Sigmoid colon (tissue), 6 donors: ENCODE measurements at regions not wholly inside any gene's neighbourhood (a gene's known extent, or its start where the extent isn't known, plus 50 kb on each side); places are given as distances from the start of the nearest gene placed in this dataset.
A peak's percentile ranks its signal among the peaks of the same experiment; 100 is the strongest.

Experiments
- DNase-seq: peaks from one replicate; pipeline ENCODE4 v3.0.0-alpha.2; 2019
- H3K27ac ChIP-seq, 4 donors: fragments of 200-600 bp; sonication (generic); one replicate each; pipeline ENCODE4 v1.5.1; 2016 to 2019; ENCODE audit warnings: mild to moderate bottlenecking in 1 of 4
- H3K27me3 ChIP-seq, 3 donors: fragments of 200-600 bp; sonication (generic); one replicate each; pipeline ENCODE4 v1.5.1; 2019; ENCODE audit warnings: mild to moderate bottlenecking in 1 of 3
- H3K36me3 ChIP-seq, 4 donors: fragments of 200-600 bp; sonication (generic); one replicate each; pipeline ENCODE4 v1.5.1; 2016 to 2019
- H3K4me1 ChIP-seq, 4 donors: fragments of 200-600 bp; sonication (generic); one replicate each; pipeline ENCODE4 v1.5.1; 2017 to 2019
- H3K4me3 ChIP-seq, 4 donors: fragments of 200-600 bp; sonication (generic); one replicate each; pipeline ENCODE4 v1.5.1; 2017 to 2019; ENCODE audit warnings: mild to moderate bottlenecking in 2 of 4, moderate library complexity in 1 of 4
- H3K9me3 ChIP-seq, 4 donors: fragments of 200-600 bp in 3 of 4; sonication (generic) in 3 of 4; one replicate each; pipeline versions ENCODE4 v1.5.1 to v1.6.1; 2013 to 2019
- CTCF ChIP-seq, 4 experiments: fragments of 450-650 bp in 3 of 4; fragments of 200-600 bp in 1 of 4; IDR thresholded peaks; one replicate each; pipeline ENCODE4 v1.5.1; 2016 to 2019; ENCODE audit warnings: antibody characterized with exemption in 4 of 4, mild to moderate bottlenecking in 3 of 4, moderate library complexity in 2 of 4
- EP300 ChIP-seq, 4 donors: sonication (generic); formaldehyde crosslinking; IDR thresholded peaks; one replicate each; pipeline ENCODE4 v1.6.1; 2017; ENCODE audit warnings: antibody characterized with exemption in 4 of 4
- POLR2A ChIP-seq, 2 donors: fragments of 450-650 bp; IDR thresholded peaks; one replicate each; pipeline ENCODE4 v1.6.1; 2016; ENCODE audit warnings: antibody characterized with exemption in 2 of 2, mild to moderate bottlenecking in 2 of 2, moderate library complexity in 2 of 2
- POLR2AphosphoS5 ChIP-seq, 4 donors: sonication (generic); formaldehyde crosslinking; IDR thresholded peaks; one replicate each; pipeline ENCODE4 v1.6.1; 2017; ENCODE audit warnings: antibody characterized with exemption in 4 of 4
- WGBS, 2 donors: extraction: QIAGEN DNeasy Blood & Tissue Kit; methylation state at CpG; one replicate each; pipeline ENCODE4 v1.1.7; 2013; 5-methylcytosine and 5-hydroxymethylcytosine counted together
- intact Hi-C: fragments of 100-400 bp; cut with DNase I; formaldehyde crosslinking; loops from one replicate; pipeline ENCODE4 v1.15.1; 2023
- donor health status: healthy with polysubstance abuse.
- donor health status: healthy.

- Histone ChIP-seq H3K27me3 (no peaks in the 10 kb centered on the region), H3K4me1 (no peaks in the 10 kb centered on the region), H3K9me3 (no peaks in the 10 kb centered on the region), H3K27ac (no peak overlapping the region), H3K36me3 (peaks cover 18 to 79% (median 36%) of the 10 kb centered on the region in 4 donors), H3K4me3 (no peak overlapping the region)
- peak; percentile 40 for DNase-seq
- TF ChIP-seq POLR2AphosphoS5 (IDR thresholded peaks at IDR 0.05) (no peak), EP300 (IDR thresholded peaks at IDR 0.05) (no peak), POLR2A (IDR thresholded peaks at IDR 0.05) (no peak), CTCF (IDR thresholded peaks at IDR 0.05) (no peak)
- 94 to 95% methylated on average over 22 of the region's 22 CpGs for WGBS, 2 donors
- intact Hi-C loops: no loop called here
Measured at GRCh38 chr22:25353516-25354445, 134.3 kb downstream of the CRYBB2 start.

DNA sequence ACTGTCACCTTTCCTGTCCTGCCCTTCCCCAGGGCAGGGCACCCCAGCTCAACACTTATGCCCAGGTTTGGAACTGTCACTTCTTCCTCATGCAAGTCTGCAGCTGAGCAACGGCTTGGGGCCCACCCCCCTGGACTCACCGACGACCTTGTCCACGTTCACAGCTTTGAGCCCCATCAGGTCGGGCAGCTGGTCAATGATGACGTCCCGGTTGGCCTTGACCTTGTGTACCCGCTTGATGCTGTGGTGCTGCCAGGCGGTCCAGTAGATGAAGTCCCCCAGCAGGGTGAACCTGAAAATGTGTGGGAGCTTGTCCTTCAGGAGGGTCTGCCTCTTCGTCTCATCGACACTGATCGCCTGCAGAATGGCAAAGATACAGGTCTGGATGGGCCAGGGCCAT, 135.0 kb downstream of the CRYBB2 start:
- intact Hi-C loops: no loop called here
- Histone ChIP-seq H3K27me3 (no peaks in the 10 kb centered on the region), H3K4me3 (no peak overlapping the region), H3K9me3 (no peaks in the 10 kb centered on the region), H3K36me3 (peaks cover 18 to 83% (median 37%) of the 10 kb centered on the region in 4 donors), H3K4me1 (no peaks in the 10 kb centered on the region), H3K27ac (no peak overlapping the region)
- TF ChIP-seq EP300 (IDR thresholded peaks at IDR 0.05) (no peak), CTCF (IDR thresholded peaks at IDR 0.05) (no peak), POLR2AphosphoS5 (IDR thresholded peaks at IDR 0.05) (no peak), POLR2A (IDR thresholded peaks at IDR 0.05) (no peak)
- peak; percentile 52 for DNase-seq
- 91 to 93% methylated on average over 12 of the region's 12 CpGs for WGBS, 2 donors

- peaks cover 0 to under 1% (median 0%) of the 10 kb centered on the region in 4 donors for H3K4me1 ChIP-seq
- H3K4me3 ChIP-seq: no peak overlapping the region
- intact Hi-C loops: no loop called here
- 85 to 91% methylated on average over 10 of the region's 10 CpGs for WGBS, 2 donors
- peak; percentile 48 for DNase-seq
- TF ChIP-seq POLR2AphosphoS5 (IDR thresholded peaks at IDR 0.05) (no peak), EP300 (IDR thresholded peaks at IDR 0.05) (no peak), POLR2A (IDR thresholded peaks at IDR 0.05) (no peak), CTCF (IDR thresholded peaks at IDR 0.05) (no peak)
- H3K9me3 ChIP-seq: no peaks in the 10 kb centered on the region
- H3K27me3 ChIP-seq: no peaks in the 10 kb centered on the region
- no peak overlapping the region for H3K27ac ChIP-seq
- peaks cover 13 to 68% (median 25%) of the 10 kb centered on the region in 4 donors for H3K36me3 ChIP-seq
Measured at GRCh38 chr22:25357132-25357455, 137.7 kb downstream of the CRYBB2 start.

GRCh38 chr22:25357606-25358420, 138.4 kb downstream of the CRYBB2 start:
- DNase-seq: peak; percentile 55
- TF ChIP-seq POLR2AphosphoS5 (IDR thresholded peaks at IDR 0.05) (no peak), CTCF (IDR thresholded peaks at IDR 0.05) (no peak), POLR2A (IDR thresholded peaks at IDR 0.05) (no peak), EP300 (IDR thresholded peaks at IDR 0.05) (no peak)
- Histone ChIP-seq H3K27me3 (no peaks in the 10 kb centered on the region), H3K27ac (no peak overlapping the region), H3K4me1 (peaks cover 0 to 8% (median 3%) of the 10 kb centered on the region in 4 donors), H3K9me3 (no peaks in the 10 kb centered on the region), H3K36me3 (peaks cover 12 to 61% (median 21%) of the 10 kb centered on the region in 4 donors), H3K4me3 (no peak overlapping the region)
- WGBS, 2 donors: 90 to 92% methylated on average over 7 of the region's 7 CpGs
- intact Hi-C loops: no loop called here
